Caco-2 (cell line): ENCODE measurements at regions not wholly inside any gene's neighbourhood (a gene's known extent, or its start where the extent isn't known, plus 50 kb on each side); places are given as distances from the start of the nearest gene placed in this dataset.

ENCODE experiments used
- BruUV-seq: library from RNA; stranded (reverse); fragments of 400-500 nt; replicated peaks from 2 replicates; lab custom pipeline; 2021; lab: Mats Ljungman, UMichigan
- CTCF ChIA-PET: fragments of 300-600 bp; sonication (Branson Sonifier 250); formaldehyde crosslinking; loops from one replicate; lab custom pipeline; 2022; ENCODE audit warnings: antibody characterized with exemption; lab: Charles Lee
- POLR2A ChIA-PET: fragments of 300-600 bp; sonication (Branson Sonifier 250); formaldehyde crosslinking; loops from one replicate; lab custom pipeline; 2022; ENCODE audit warnings: antibody characterized with exemption; lab: Charles Lee
- DNase-seq, 2 experiments: peaks; one replicate each; pipeline versions ENCODE4 v3.0.0 to v3.0.0-alpha.2; 2020 to 2022
- H3K27me3 ChIP-seq: replicated peaks from 2 replicates; pipeline ENCODE4 v1.6.0; 2011; ENCODE audit warnings: low read length; ENCODE audit not compliant: control insufficient read depth, insufficient read depth
- H3K36me3 ChIP-seq: 2 replicates; pipeline ENCODE4 v1.5.1; 2011; ENCODE audit warnings: low read length; ENCODE audit not compliant: control insufficient read depth, insufficient read depth
- H3K4me1 ChIP-seq: fragments of 250-450 bp; sonication (Bioruptor Pico); 2 replicates; pipeline ENCODE4 v1.5.1; 2020; ENCODE audit warnings: mild to moderate bottlenecking
- H3K4me3 ChIP-seq: 2 replicates; pipeline ENCODE4 v1.5.1; 2011; ENCODE audit warnings: low read depth, mild to moderate bottlenecking, control low read depth, low read length
- H3K9me3 ChIP-seq: fragments of 250-450 bp; sonication (Bioruptor Pico); 2 replicates; pipeline ENCODE4 v1.5.1; 2020; ENCODE audit warnings: mild to moderate bottlenecking, moderate library complexity
- H3K27ac Mint-ChIP-seq: one replicate; pipeline ENCODE4 v1.8.0; 2022; ENCODE audit warnings: mixed read lengths; ENCODE audit not compliant: unreplicated experiment
- H3K27me3 Mint-ChIP-seq: one replicate; pipeline ENCODE4 v1.8.0; 2022; ENCODE audit warnings: mixed read lengths; ENCODE audit not compliant: insufficient read depth, unreplicated experiment
- H3K36me3 Mint-ChIP-seq: one replicate; pipeline ENCODE4 v1.8.0; 2022; ENCODE audit warnings: mild to moderate bottlenecking, mixed read lengths; ENCODE audit not compliant: insufficient read depth, unreplicated experiment
- H3K4me1 Mint-ChIP-seq: one replicate; pipeline ENCODE4 v1.8.0; 2022; ENCODE audit warnings: low read depth, mixed read lengths; ENCODE audit not compliant: unreplicated experiment
- H3K4me3 Mint-ChIP-seq: one replicate; pipeline ENCODE4 v1.8.0; 2022; ENCODE audit warnings: mild to moderate bottlenecking, moderate library complexity, mixed read lengths; ENCODE audit not compliant: unreplicated experiment
- H3K9me3 Mint-ChIP-seq: one replicate; pipeline ENCODE4 v1.8.0; 2022; ENCODE audit warnings: mixed read lengths; ENCODE audit not compliant: unreplicated experiment
- CTCF ChIP-seq, 2 experiments: fragments of 200-600 bp in 1 of 2; IDR thresholded peaks; 1 replicate in 1 of 2; 2 replicates in 1 of 2; pipeline versions ENCODE4 v1.5.1 to v1.8.0; 2011 to 2022; ENCODE audit warnings: antibody characterized with exemption in 1 of 2, control low read depth in 1 of 2, inconsistent platforms in 1 of 2, low read depth in 1 of 2, low read length in 1 of 2, mild to moderate bottlenecking in 1 of 2, moderate library complexity in 1 of 2; ENCODE audit not compliant: insufficient read depth in 1 of 2, severe bottlenecking in 1 of 2, unreplicated experiment in 1 of 2
- intact Hi-C: fragments of 100-400 bp; cut with micrococcal nuclease; formaldehyde crosslinking; loops from one replicate; pipeline ENCODE4 v1.10.0; 2022; ENCODE audit not compliant: unreplicated experiment

DNA sequence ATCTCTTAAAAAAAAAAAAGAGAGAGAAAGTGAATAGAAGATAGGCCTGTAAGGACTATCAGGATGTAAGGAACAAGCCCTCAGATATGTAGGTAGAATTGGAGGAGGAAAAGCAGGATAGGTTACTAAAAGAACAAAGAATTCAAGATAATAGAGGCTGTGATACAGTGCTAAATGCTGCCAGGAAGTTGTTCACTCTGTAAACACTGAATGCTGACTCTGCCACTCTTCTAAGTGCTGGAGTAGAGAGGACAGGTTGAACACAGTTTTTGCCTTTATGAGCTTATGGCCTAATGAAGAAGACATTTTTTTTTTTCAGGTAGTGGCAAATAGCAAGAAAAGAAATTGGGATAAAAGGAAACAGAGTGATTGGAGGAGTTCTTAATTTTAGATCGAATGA lies 90.6 kb upstream of the ZNF678 start:
- intact Hi-C loops: no loop called here
- Mint-ChIP-seq H3K9me3 (peaks cover 11% of the 10 kb centered on the region), H3K4me1 (no peaks in the 10 kb centered on the region), H3K27ac (no peak overlapping the region), H3K4me3 (no peak overlapping the region), H3K27me3 (peaks cover 14% of the 10 kb centered on the region), H3K36me3 (no peaks in the 10 kb centered on the region)
- Histone ChIP-seq H3K27me3 (no peaks in the 10 kb centered on the region), H3K4me1 (no peaks in the 10 kb centered on the region), H3K4me3 (no peak overlapping the region), H3K9me3 (no peaks in the 10 kb centered on the region), H3K36me3 (no peaks in the 10 kb centered on the region)
- no TSS peak for BruUV-seq
- POLR2A ChIA-PET: no interaction called here
- CTCF ChIA-PET: no interaction called here
- no peak for TF ChIP-seq CTCF (IDR thresholded peaks at IDR 0.05; ENCODE audit: insufficient read depth in 1 of 2, low read depth in 1 of 2, low read length in 1 of 2, severe bottlenecking in 1 of 2, unreplicated experiment in 1 of 2)
- no peak for DNase-seq

GRCh38 chr1:227470688-227471087 lies 92.7 kb upstream of the ZNF678 start:
- Histone ChIP-seq H3K36me3 (no peaks in the 10 kb centered on the region), H3K4me3 (no peak overlapping the region), H3K27me3 (peaks cover 1% of the 10 kb centered on the region), H3K9me3 (no peaks in the 10 kb centered on the region), H3K4me1 (no peaks in the 10 kb centered on the region)
- POLR2A ChIA-PET: no interaction called here
- H3K9me3 Mint-ChIP-seq: peaks cover 11% of the 10 kb centered on the region
- no TSS peak for BruUV-seq
- H3K36me3 Mint-ChIP-seq: no peaks in the 10 kb centered on the region
- no peak for DNase-seq
- no peak overlapping the region for H3K27ac Mint-ChIP-seq
- H3K4me3 Mint-ChIP-seq: no peak overlapping the region
- CTCF ChIA-PET: no interaction called here
- no peaks in the 10 kb centered on the region for H3K4me1 Mint-ChIP-seq
- no peak for TF ChIP-seq CTCF (IDR thresholded peaks at IDR 0.05; ENCODE audit: insufficient read depth in 1 of 2, low read depth in 1 of 2, low read length in 1 of 2, severe bottlenecking in 1 of 2, unreplicated experiment in 1 of 2)
- intact Hi-C loops: no loop called here
- peaks cover 6% of the 10 kb centered on the region for H3K27me3 Mint-ChIP-seq

- DNase-seq: no peak
- Histone ChIP-seq H3K4me1 (no peaks in the 10 kb centered on the region), H3K36me3 (no peaks in the 10 kb centered on the region), H3K9me3 (no peaks in the 10 kb centered on the region), H3K4me3 (no peak overlapping the region), H3K27me3 (peaks cover 1% of the 10 kb centered on the region)
- Mint-ChIP-seq H3K4me1 (no peaks in the 10 kb centered on the region), H3K4me3 (no peak overlapping the region), H3K27ac (no peak overlapping the region), H3K36me3 (no peaks in the 10 kb centered on the region), H3K27me3 (no peaks in the 10 kb centered on the region), H3K9me3 (peaks cover 11% of the 10 kb centered on the region)
- ChIA-PET CTCF (no interaction called here), POLR2A (no interaction called here)
- BruUV-seq: no TSS peak
- intact Hi-C loops: no loop called here
- TF ChIP-seq CTCF (IDR thresholded peaks at IDR 0.05; ENCODE audit: insufficient read depth in 1 of 2, low read depth in 1 of 2, low read length in 1 of 2, severe bottlenecking in 1 of 2, unreplicated experiment in 1 of 2): no peak
Measured at GRCh38 chr1:227469708-227470107, 93.6 kb upstream of the ZNF678 start.
